HEK293 (cell line): ENCODE measurements at regions not wholly inside any gene's neighbourhood (a gene's known extent, or its start where the extent isn't known, plus 50 kb on each side); places are given as distances from the start of the nearest gene placed in this dataset.

Source experiments
- CTCF ChIP-seq: fragments of 450-650 bp; formaldehyde crosslinking; IDR thresholded peaks from 2 replicates; pipeline ENCODE4 v1.5.1; 2016; ENCODE audit warnings: missing biosample characterization, missing genetic modification characterization
- HOXA7 ChIP-seq: sonication (generic); formaldehyde crosslinking; IDR thresholded peaks from 2 replicates; pipeline ENCODE4 v1.8.1; 2022; ENCODE audit warnings: missing genetic modification reagents, borderline replicate concordance
- ZBTB21 ChIP-seq: fragments of 450-650 bp; formaldehyde crosslinking; IDR thresholded peaks from 2 replicates; pipeline ENCODE4 v1.5.1; 2017; ENCODE audit warnings: missing biosample characterization, missing genetic modification characterization
- ZNF112 ChIP-seq: fragments of 450-650 bp; formaldehyde crosslinking; IDR thresholded peaks from 2 replicates; pipeline ENCODE4 v1.5.0; 2017; ENCODE audit warnings: missing biosample characterization, missing genetic modification characterization
- ZNF184 ChIP-seq: fragments of 450-650 bp; IDR thresholded peaks from 2 replicates; pipeline ENCODE4 v1.5.1; 2018; ENCODE audit warnings: missing biosample characterization, mild to moderate bottlenecking, missing genetic modification characterization
- ZNF302 ChIP-seq: fragments of 450-650 bp; formaldehyde crosslinking; IDR thresholded peaks from 2 replicates; pipeline ENCODE4 v1.5.1; 2016; ENCODE audit warnings: missing biosample characterization, missing genetic modification characterization, low read depth
- TF ChIP-seq, protein P1 (sequence below): fragments of 450-650 bp; formaldehyde crosslinking; IDR thresholded peaks from 2 replicates; pipeline ENCODE4 v1.5.1; 2016; ENCODE audit warnings: missing biosample characterization, missing genetic modification characterization

- TF ChIP-seq ZNF302 (no peak), ZBTB21 (tag by site-specific recombination) (no peak), CTCF (tag by site-specific recombination) (no peak), ZNF184 (tag by site-specific recombination) (no peak), HOXA7 (no peak), ZNF112 (tag by site-specific recombination) (no peak)
- TF ChIP-seq, protein P1, sequence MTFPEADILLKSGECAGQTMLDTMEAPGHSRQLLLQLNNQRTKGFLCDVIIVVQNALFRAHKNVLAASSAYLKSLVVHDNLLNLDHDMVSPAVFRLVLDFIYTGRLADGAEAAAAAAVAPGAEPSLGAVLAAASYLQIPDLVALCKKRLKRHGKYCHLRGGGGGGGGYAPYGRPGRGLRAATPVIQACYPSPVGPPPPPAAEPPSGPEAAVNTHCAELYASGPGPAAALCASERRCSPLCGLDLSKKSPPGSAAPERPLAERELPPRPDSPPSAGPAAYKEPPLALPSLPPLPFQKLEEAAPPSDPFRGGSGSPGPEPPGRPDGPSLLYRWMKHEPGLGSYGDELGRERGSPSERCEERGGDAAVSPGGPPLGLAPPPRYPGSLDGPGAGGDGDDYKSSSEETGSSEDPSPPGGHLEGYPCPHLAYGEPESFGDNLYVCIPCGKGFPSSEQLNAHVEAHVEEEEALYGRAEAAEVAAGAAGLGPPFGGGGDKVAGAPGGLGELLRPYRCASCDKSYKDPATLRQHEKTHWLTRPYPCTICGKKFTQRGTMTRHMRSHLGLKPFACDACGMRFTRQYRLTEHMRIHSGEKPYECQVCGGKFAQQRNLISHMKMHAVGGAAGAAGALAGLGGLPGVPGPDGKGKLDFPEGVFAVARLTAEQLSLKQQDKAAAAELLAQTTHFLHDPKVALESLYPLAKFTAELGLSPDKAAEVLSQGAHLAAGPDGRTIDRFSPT (tag by site-specific recombination) = no peak
Measured at GRCh38 chr1:218693599-218693998, 348.5 kb downstream of the TGFB2 start.
